ENCODE measurements at regions not wholly inside any gene's neighbourhood (a gene's known extent, or its start where the extent isn't known, plus 50 kb on each side); places are given as distances from the start of the nearest gene placed in this dataset.

DNA sequence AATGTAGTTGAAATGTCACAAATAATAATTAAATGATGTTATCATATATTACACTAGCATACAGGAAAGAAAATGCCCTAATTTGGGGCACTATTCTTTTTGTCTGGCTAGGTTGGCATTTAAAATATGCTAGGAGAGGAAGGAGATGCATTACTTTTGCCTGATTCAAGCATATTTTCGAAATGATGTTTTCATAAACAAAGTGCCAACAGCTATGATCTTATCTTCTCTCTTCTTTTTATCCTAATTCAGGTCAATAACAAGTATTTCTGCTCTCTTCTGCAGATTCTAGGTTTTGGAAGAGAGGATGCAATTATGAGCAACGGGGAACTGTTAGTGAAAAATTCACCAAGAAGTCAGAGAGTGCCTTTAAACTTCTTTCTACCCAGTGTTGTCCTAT lies 55.8 kb upstream of the NR2F2 start:
- TF ChIP-seq, protein P1, sequence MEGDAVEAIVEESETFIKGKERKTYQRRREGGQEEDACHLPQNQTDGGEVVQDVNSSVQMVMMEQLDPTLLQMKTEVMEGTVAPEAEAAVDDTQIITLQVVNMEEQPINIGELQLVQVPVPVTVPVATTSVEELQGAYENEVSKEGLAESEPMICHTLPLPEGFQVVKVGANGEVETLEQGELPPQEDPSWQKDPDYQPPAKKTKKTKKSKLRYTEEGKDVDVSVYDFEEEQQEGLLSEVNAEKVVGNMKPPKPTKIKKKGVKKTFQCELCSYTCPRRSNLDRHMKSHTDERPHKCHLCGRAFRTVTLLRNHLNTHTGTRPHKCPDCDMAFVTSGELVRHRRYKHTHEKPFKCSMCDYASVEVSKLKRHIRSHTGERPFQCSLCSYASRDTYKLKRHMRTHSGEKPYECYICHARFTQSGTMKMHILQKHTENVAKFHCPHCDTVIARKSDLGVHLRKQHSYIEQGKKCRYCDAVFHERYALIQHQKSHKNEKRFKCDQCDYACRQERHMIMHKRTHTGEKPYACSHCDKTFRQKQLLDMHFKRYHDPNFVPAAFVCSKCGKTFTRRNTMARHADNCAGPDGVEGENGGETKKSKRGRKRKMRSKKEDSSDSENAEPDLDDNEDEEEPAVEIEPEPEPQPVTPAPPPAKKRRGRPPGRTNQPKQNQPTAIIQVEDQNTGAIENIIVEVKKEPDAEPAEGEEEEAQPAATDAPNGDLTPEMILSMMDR (IDR thresholded peaks at IDR 0.05; ENCODE audit: low read length): no peak
- TF ChIP-seq EZH2 (IDR thresholded peaks at IDR 0.05; ENCODE audit: borderline replicate concordance, low read length): no peak
